AG10803 (cell line): ENCODE measurements at regions not wholly inside any gene's neighbourhood (a gene's known extent, or its start where the extent isn't known, plus 50 kb on each side); places are given as distances from the start of the nearest gene placed in this dataset.
A peak's percentile ranks its signal among the peaks of the same experiment; 100 is the strongest.
"Not testable (repeated sequence)": the region's sequence is repeated elsewhere in the genome, so short reads cannot be mapped to it uniquely, and the experiment has no call there.

Source experiments
- DNase-seq: peaks from one replicate; pipeline ENCODE4 v3.0.0; 2010; ENCODE audit warnings: low read depth
- H3K4me3 ChIP-seq: 2 replicates; pipeline ENCODE4 v1.5.1; 2011; ENCODE audit warnings: mild to moderate bottlenecking, low read length, control low read depth
- CTCF ChIP-seq: conservative IDR thresholded peaks from 2 replicates; pipeline ENCODE4 v1.5.1; 2011; ENCODE audit warnings: mild to moderate bottlenecking, low read length, control low read depth, inconsistent platforms

DNA sequence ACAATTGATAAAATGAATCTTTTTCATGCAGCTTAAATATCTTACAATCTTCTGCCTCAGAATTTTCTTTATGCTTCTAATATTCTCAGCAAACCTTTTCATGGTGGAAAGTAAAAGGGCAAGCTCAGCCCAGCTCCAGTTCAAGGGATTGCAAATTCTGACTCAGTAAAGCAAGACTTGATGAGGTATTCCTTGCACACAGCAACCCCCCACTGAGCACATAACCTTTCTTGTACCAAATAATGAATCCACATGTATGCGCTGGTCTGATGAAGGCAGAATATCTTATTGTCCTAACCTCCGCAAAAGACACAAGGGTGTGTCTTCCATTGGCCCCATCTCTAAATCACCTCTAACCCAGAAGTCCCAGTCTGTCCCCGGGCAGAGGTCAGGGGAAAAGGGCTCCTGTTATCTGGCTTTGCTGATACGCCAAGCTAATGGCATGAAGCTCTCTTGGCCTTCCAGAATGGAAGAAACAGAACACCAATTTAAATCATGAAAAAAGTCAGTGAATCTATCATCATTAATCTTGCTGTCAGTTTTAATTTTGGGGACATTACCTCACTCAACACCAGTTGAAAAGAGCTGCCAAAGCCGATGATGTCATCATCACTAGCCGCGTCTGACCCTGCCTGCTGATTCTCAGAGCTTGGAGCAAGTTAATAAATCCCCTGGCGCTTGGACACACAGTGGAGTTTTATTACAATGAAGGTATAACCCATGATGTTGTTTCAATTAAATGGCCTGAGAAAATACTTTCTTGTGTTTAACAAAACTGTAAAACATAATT is 592.5 kb upstream of the CLINT1 start:
- no peak overlapping the region for H3K4me3 ChIP-seq
- no peak for TF ChIP-seq CTCF
- peak; percentile 40 for DNase-seq

DNA sequence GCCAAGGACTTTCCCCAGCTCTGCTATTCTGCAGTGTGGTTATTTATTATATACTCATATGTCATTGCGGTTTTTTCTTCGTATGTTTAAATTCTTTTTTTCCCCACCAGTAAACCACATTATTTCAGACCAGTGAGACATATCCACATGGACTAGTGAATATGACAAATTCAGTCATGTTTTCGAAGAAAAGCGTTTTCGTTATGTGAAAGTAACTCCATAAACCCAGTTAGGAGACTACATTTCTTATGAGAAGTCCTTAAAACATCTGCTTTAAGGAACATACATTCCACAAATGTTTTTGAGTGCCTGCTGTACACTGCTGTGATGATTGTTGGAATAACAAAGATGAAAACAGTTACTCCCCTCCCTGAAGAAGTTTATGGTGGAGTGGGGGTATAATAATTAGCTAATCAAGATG is 591.8 kb upstream of the CLINT1 start:
- TF ChIP-seq CTCF, result no peak
- DNase-seq, result no peak
- H3K4me3 ChIP-seq, result no peak overlapping the region

GRCh38 chr5:158446761-158447160 is 587.8 kb upstream of the CLINT1 start:
- not testable (repeated sequence) for H3K4me3 ChIP-seq, DNase-seq

- not testable (repeated sequence) for H3K4me3 ChIP-seq
These were observed 580.3 kb upstream of the CLINT1 start for GRCh38 chr5:158439204-158439603.

DNA sequence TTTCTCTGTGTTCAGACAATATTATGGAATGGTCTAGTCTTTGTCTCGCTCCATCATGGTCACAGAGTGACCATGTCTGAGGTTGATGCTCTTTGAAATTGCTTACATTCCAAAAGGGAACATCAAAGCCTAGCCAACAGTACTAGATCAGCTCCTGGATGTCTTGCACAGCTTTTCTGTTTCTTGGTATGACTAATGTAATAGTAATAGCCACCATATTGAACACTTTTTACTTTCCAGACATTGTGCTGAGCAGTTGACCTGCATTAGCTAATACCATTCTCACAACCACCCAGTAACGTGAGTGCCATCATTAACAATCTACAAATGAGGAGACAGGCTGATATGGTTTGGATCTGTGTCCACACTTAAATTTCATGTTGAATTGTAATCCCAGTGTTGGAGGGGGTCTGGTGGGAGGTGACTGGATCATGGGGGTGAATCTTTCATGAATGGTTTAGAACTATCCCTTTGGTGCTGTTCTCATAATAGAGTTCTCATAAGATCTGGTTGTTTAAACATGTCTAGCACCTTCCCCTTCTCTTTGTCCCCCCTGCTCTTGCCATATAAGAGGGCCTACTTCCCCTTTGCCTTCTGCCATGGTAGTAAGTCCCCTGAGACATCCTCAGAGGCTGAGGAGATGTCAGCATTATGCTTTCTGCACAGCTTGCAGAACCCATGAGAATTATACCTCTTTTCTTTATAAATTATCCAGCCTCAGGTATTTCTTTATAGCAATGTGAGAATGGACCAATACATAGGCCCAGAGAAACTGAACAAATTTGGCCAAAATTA is 577.5 kb upstream of the CLINT1 start:
- DNase-seq, result no peak
- TF ChIP-seq CTCF, result no peak
- H3K4me3 ChIP-seq, result no peak overlapping the region

More at GRCh38 chr5:158439204-158439603, 580.3 kb upstream of the CLINT1 start:
- DNase-seq, result peak; percentile 36

GRCh38 chr5:158435161-158435616 is 576.2 kb upstream of the CLINT1 start:
- no peak for TF ChIP-seq CTCF
- no peak overlapping the region for H3K4me3 ChIP-seq
- DNase-seq, result peak; percentile 66

DNA sequence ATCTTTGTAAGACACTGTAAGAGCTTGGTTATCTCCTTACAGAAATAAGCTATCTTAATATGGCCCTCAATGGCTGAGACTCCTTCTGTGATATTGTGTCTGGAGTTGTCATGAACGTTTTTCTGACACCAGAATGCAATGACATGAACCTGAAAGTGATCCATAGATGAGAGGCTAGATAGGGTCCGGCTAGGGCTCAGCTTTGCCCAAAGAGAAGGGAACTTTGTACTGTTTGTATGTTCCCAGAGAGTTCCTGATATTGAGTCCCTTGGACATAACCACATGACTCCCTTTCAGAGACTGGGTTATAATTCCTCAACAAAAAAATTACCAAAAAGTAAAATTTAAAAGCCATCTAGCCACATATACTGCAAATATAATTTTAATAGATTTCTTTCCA is 575.8 kb upstream of the CLINT1 start:
- no peak overlapping the region for H3K4me3 ChIP-seq
- no peak for DNase-seq
- no peak for TF ChIP-seq CTCF

DNA sequence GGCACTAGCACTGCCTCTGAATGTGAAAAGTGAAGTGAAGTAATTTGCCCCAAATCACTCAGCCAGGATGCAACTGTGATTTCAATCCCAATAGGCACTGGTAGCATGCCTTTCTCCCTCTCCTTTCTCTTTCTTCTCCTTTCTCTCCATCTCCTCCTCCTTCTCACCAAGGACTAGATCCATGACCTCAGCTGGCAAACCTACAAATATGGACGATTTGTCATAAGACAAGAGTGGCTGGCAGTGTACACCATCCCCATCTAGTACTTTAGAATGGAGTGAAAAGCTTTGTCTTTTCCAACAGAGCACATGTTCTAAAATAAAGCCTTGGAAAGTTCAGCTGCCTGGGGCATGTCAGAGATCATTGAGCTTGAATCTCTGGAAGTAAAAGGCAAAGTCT is 574.7 kb upstream of the CLINT1 start:
- no peak overlapping the region for H3K4me3 ChIP-seq
- TF ChIP-seq CTCF, result no peak
- DNase-seq, result peak; percentile 31
